ENCODE measurements at regions not wholly inside any gene's neighbourhood (a gene's known extent, or its start where the extent isn't known, plus 50 kb on each side); places are given as distances from the start of the nearest gene placed in this dataset.
"Not testable (repeated sequence)": the region's sequence is repeated elsewhere in the genome, so short reads cannot be mapped to it uniquely, and the experiment has no call there.

DNA sequence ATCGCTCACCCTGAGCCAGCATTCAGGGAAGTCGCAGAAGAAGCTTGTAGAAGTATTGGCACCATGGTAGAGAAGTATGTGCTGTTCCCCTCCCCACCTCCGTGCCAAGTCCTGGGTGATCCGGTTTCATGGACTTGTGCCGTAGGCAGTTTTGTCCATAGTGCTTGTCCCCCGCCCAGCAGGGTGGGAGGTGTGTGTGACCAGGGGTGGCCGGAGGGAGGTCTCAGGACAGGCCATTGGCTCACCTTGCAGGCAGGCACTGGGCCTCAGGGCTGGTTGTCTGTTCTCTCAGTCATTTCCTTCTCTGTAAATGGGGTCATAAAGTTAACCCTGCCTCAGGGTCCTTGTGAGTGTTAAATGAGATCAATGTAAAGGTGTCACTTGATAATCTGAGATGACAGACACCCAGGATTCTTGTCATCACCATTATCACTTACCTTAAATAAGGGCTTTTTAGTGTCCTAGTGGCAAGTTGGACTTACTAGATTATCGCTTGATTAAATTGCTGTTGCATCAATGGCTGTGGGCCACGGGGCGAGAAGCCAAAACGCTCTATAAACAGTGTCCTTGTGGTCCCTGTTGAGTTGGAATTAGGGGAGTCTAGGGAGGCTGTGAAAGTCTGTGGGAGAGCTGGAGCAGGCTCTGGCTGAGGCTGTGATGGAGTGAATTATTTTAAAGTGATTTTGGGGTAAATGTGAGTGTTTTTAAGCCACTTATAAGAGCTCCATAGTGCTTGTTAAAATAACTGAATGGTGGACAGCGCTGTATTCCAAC, 130.0 kb downstream of the MRPL57 start:
- not testable (repeated sequence) for H3K36me3 ChIP-seq (ENCODE audit: control insufficient read depth, insufficient read depth, low read length); H3K27me3 ChIP-seq (ENCODE audit: control insufficient read depth, insufficient read depth, low read length); H3K9ac ChIP-seq (ENCODE audit: low read depth, low read length); H3K4me3 ChIP-seq (ENCODE audit: low read depth, low read length); H3K9me3 ChIP-seq (ENCODE audit: control insufficient read depth, insufficient read depth, low read length); H3K4me1 ChIP-seq (ENCODE audit: control insufficient read depth, insufficient read depth, low read length)

DNA sequence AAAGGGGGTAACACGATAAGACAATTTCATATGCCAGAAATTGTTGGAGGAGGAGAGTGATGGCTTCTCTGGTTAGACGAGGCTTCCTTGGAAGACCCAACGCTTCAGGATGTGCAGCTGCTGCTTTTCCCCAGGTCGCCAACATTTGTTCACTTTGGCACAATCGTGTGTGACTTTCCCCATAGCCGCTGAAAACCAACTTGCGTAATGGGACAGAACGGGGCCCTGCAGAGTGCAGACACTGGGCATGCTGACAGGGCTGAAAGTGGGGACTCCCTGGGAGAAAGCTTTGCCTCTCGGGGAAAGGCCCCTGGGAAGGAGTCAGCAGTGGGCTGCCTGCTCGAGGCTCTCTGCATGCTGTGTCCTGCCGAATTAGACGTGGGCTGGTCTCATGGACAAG, 130.7 kb downstream of the MRPL57 start:
- H3K36me3 ChIP-seq (ENCODE audit: control insufficient read depth, insufficient read depth, low read length); H3K4me3 ChIP-seq (ENCODE audit: low read depth, low read length); H3K9me3 ChIP-seq (ENCODE audit: control insufficient read depth, insufficient read depth, low read length); H3K9ac ChIP-seq (ENCODE audit: low read depth, low read length); H3K27me3 ChIP-seq (ENCODE audit: control insufficient read depth, insufficient read depth, low read length); H3K4me1 ChIP-seq (ENCODE audit: control insufficient read depth, insufficient read depth, low read length): not testable (repeated sequence)

DNA sequence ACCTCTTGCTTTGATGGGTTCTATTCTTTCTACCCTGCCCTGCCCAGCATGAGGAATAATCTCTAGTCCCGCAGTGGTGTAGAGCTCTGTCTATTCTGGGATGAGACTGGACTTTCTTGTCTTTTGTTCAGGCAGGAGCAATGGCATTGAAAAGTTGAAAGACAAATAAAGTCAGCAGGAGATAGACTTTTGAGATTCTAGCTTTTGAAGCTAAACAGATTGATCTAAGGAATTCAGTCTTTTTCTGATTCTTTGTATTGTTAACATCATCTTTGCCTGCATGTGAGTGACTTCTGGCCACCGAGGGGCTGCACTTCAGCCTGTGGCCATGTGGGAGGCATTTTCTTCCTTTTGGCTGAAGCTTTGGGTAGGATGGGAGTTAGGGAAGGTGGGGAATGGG, 132.4 kb downstream of the MRPL57 start:
- no peaks in the 10 kb centered on the region for H3K9me3 ChIP-seq (ENCODE audit: control insufficient read depth, insufficient read depth, low read length)
- H3K4me3 ChIP-seq (ENCODE audit: low read depth, low read length) = no peak overlapping the region
- H3K27me3 ChIP-seq (ENCODE audit: control insufficient read depth, insufficient read depth, low read length) = no peaks in the 10 kb centered on the region
- H3K4me1 ChIP-seq (ENCODE audit: control insufficient read depth, insufficient read depth, low read length) = no peaks in the 10 kb centered on the region
- H3K36me3 ChIP-seq (ENCODE audit: control insufficient read depth, insufficient read depth, low read length) = no peaks in the 10 kb centered on the region
- H3K9ac ChIP-seq (ENCODE audit: low read depth, low read length) = no peak overlapping the region

DNA sequence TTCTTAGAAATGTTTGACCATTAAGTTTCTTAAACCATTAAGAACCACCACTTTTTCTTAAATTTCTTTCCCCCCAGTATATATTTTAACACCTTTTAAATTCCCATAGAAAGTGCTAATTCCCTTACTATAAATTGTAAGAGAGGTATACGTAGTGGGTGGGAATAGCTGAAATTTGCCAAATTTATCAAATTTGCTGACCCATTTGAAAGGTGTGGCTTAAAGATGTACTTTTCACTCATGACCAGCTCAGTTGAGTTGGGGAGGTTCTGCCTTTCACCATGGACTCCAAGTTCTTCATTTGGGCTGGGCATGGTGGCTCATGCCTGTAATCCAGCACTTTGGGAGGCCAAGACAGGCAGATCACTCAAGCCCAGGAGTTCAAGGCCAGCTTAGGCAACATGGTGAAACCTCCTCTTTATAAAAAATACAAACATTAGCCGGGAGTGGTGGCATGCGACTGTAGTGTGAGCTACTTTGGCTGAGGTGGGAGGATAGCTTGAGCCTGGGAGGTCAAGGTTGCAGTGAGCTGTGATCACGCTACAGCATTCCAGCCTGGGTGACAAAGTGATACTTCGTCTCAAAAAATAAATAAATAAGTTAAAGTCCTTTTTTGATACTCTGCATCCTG, 133.2 kb downstream of the MRPL57 start:
- no peak overlapping the region for H3K9ac ChIP-seq (ENCODE audit: low read depth, low read length)

DNA sequence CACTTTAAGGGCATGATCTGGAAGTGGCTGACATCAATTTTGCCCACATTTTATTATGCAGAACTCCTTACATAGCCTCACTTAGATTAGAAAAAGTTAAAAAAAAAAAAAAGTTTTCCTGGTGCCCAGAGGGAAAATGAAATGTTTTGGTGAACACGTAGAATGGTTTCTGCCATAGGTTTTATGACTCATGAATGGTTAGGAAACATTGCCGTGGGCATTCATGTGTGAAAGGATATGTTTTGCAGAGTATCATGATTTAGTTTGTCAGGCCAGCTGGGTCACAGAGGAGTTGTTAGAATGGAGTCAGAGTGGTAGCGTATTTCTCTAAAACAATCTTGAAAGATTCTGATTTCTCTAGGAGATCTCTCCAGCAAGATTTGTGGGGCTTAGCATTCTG, 133.8 kb downstream of the MRPL57 start:
- Histone ChIP-seq H3K36me3 (ENCODE audit: control insufficient read depth, insufficient read depth, low read length) (no peaks in the 10 kb centered on the region), H3K9ac (ENCODE audit: low read depth, low read length) (no peak overlapping the region), H3K27me3 (ENCODE audit: control insufficient read depth, insufficient read depth, low read length) (no peaks in the 10 kb centered on the region), H3K4me1 (ENCODE audit: control insufficient read depth, insufficient read depth, low read length) (no peaks in the 10 kb centered on the region), H3K9me3 (ENCODE audit: control insufficient read depth, insufficient read depth, low read length) (no peaks in the 10 kb centered on the region), H3K4me3 (ENCODE audit: low read depth, low read length) (no peak overlapping the region)

More for the DNA sequence above, 133.2 kb downstream of the MRPL57 start:
- no peaks in the 10 kb centered on the region for H3K27me3 ChIP-seq (ENCODE audit: control insufficient read depth, insufficient read depth, low read length)
- no peaks in the 10 kb centered on the region for H3K36me3 ChIP-seq (ENCODE audit: control insufficient read depth, insufficient read depth, low read length)
- H3K9me3 ChIP-seq (ENCODE audit: control insufficient read depth, insufficient read depth, low read length) = no peaks in the 10 kb centered on the region
- H3K4me1 ChIP-seq (ENCODE audit: control insufficient read depth, insufficient read depth, low read length) = no peaks in the 10 kb centered on the region
- no peak overlapping the region for H3K4me3 ChIP-seq (ENCODE audit: low read depth, low read length)

DNA sequence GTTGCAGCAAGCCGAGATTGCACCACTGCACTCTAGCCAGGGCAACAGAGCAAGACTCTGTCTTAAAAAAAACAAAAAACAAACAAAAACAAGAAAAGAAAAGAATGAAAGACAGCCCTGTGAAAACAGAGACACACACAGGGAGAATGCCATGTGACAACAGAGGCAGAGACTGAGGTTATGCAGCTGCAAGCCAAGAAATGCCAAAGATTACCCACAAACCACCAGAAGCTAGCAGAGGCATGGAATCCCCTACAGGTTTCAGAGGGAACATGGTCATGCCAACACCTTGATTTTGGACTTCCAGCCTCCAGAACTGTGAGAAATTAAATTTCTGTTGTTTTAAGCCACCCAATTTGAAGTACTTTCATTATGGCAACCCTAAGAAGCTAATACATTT, 138.5 kb downstream of the MRPL57 start:
- not testable (repeated sequence) for H3K4me1 ChIP-seq (ENCODE audit: control insufficient read depth, insufficient read depth, low read length); H3K27me3 ChIP-seq (ENCODE audit: control insufficient read depth, insufficient read depth, low read length); H3K36me3 ChIP-seq (ENCODE audit: control insufficient read depth, insufficient read depth, low read length)

DNA sequence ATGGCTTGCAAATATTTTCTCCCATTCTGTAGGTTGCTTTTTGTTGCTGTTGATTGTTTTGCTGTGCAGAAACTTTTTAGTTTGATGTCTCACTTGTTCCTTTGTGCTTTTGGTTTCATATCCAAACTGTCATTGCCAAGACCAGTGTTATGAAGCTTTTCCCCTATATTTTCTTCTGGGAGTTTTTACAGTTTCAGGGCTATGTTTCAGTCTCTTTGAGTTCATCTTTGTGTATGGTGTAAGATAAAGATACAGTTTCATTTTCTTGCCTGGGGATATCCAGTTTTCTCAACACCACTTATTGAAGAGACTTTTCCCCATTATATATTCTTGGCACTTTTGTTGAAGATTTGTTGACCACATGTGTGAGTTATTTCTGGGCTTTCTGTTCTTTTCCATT, 139.9 kb downstream of the MRPL57 start:
- Histone ChIP-seq H3K36me3 (ENCODE audit: control insufficient read depth, insufficient read depth, low read length) (no peaks in the 10 kb centered on the region), H3K4me3 (ENCODE audit: low read depth, low read length) (no peak overlapping the region), H3K27me3 (ENCODE audit: control insufficient read depth, insufficient read depth, low read length) (no peaks in the 10 kb centered on the region), H3K9ac (ENCODE audit: low read depth, low read length) (no peak overlapping the region), H3K4me1 (ENCODE audit: control insufficient read depth, insufficient read depth, low read length) (no peaks in the 10 kb centered on the region), H3K9me3 (ENCODE audit: control insufficient read depth, insufficient read depth, low read length) (no peaks in the 10 kb centered on the region)

More for the DNA sequence above, 138.5 kb downstream of the MRPL57 start:
- H3K9ac ChIP-seq (ENCODE audit: low read depth, low read length); H3K4me3 ChIP-seq (ENCODE audit: low read depth, low read length); H3K9me3 ChIP-seq (ENCODE audit: control insufficient read depth, insufficient read depth, low read length): not testable (repeated sequence)

DNA sequence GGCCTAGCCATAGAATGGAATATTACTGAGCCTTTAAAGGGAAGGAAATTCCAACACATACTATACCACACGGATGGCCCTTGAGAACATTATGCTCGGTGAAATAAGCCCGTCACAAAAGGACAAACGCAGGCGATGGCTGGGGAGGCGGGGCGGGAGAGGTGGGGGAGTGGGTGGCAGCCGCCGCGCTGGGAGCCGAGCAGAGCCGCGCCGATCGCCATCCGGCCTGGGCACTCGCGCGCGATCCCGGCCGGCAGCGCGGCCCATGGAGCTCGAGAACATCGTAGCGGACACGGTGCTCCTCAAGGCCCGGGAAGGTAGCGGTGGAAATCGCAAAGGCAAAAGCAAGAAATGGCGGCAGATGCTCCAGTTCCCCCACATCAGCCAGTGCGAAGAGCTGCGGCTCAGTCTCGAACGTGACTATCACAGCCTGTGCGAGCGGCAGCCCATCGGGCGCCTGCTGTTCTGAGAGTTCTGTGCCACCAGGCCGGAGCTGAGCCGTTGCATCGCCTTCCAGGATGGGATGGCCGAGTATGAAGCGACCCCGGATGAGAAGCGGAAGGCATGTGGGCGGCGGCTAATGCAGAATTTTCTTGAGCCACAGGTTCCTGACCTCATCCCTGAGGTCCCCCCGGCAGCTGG, 140.1 kb downstream of the ZDHHC20 start:
- H3K4me3 ChIP-seq (ENCODE audit: low read depth, low read length) = no peak overlapping the region
- H3K27me3 ChIP-seq (ENCODE audit: control insufficient read depth, insufficient read depth, low read length) = no peaks in the 10 kb centered on the region
- H3K36me3 ChIP-seq (ENCODE audit: control insufficient read depth, insufficient read depth, low read length) = no peaks in the 10 kb centered on the region
- H3K9ac ChIP-seq (ENCODE audit: low read depth, low read length) = no peak overlapping the region
- no peaks in the 10 kb centered on the region for H3K4me1 ChIP-seq (ENCODE audit: control insufficient read depth, insufficient read depth, low read length)
- no peaks in the 10 kb centered on the region for H3K9me3 ChIP-seq (ENCODE audit: control insufficient read depth, insufficient read depth, low read length)

DNA sequence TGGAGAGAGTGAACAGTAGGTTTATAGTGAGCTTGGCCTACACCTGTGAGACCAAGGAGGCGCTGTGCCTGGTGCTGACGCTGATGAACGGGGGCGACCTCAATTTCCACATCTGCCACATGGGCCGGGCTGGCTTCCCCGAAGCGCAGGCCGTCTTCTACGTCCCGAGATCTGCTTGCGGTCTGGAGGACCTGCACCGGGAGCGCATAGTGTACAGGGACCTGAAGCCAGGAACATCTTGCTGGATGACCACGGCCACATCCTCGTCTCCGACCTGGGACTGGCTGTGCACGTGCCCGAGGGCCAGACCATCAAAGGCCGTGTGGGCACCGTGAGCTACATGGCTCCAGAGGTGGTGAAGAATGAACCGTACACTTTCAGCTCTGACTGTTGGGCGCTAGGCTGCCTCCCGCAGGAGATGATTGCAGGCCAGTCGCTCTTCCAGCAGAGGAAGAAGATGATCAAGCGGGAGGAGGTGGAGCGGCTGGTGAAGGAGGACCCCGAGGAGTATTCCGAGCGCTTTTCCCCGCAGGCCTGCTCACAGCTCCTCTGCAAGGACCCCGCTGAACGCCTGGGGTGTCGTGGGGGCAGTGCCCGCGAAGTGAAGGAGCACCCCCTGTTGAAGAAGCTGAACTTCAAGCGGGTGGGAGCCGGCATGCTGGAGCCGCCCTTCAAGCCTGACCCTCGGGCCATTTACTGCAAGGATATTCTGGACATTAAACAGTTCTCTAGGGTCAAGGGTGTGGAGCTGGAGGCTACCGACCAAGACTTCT, 139.0 kb downstream of the ZDHHC20 start:
- Histone ChIP-seq H3K9me3 (ENCODE audit: control insufficient read depth, insufficient read depth, low read length) (no peaks in the 10 kb centered on the region), H3K4me1 (ENCODE audit: control insufficient read depth, insufficient read depth, low read length) (no peaks in the 10 kb centered on the region), H3K4me3 (ENCODE audit: low read depth, low read length) (no peak overlapping the region), H3K9ac (ENCODE audit: low read depth, low read length) (no peak overlapping the region), H3K36me3 (ENCODE audit: control insufficient read depth, insufficient read depth, low read length) (no peaks in the 10 kb centered on the region), H3K27me3 (ENCODE audit: control insufficient read depth, insufficient read depth, low read length) (no peaks in the 10 kb centered on the region)

DNA sequence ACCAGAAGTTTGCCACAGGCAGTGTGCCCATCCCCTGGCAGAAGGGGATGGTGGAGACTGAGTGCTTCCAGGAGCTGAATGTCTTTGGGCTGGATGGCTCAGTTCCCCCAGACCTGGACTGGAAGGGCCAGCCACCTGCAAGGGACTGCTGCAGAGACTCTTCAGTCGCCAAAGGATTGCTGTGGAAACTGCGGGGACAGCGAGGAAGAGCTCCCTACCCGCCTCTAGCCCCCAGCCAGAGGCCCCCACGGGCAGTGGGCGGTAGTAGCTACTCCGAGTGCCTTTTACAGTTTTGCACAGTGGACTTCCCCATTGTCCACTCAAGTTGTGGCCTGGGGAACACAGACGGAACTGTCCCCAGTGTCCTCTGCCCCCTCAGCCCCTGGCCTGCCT, 138.5 kb downstream of the ZDHHC20 start:
- Histone ChIP-seq H3K36me3 (ENCODE audit: control insufficient read depth, insufficient read depth, low read length) (no peaks in the 10 kb centered on the region), H3K9ac (ENCODE audit: low read depth, low read length) (no peak overlapping the region), H3K4me1 (ENCODE audit: control insufficient read depth, insufficient read depth, low read length) (peaks cover 3% of the 10 kb centered on the region), H3K4me3 (ENCODE audit: low read depth, low read length) (no peak overlapping the region), H3K27me3 (ENCODE audit: control insufficient read depth, insufficient read depth, low read length) (no peaks in the 10 kb centered on the region), H3K9me3 (ENCODE audit: control insufficient read depth, insufficient read depth, low read length) (no peaks in the 10 kb centered on the region)

DNA sequence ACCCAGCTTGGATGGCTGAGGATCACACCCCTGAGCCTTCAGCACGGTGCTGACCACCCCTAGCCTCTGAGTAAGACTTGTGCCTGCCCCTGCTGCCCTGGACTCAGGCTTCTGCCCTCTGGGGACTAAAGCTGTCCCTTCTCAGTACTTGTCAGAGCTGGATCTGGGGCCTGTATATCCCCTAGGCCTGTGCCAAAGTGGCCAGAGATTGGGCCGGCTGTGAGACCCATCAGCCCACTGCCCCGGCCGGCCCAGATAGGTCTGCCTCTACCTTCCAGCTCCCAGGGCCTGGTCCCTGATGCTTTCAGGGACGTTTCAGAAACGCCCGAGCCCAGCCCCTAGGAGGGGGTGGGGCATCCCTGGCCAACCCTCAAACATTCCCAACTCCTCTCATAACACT, 137.8 kb downstream of the ZDHHC20 start:
- Histone ChIP-seq H3K9ac (ENCODE audit: low read depth, low read length) (no peak overlapping the region), H3K4me1 (ENCODE audit: control insufficient read depth, insufficient read depth, low read length) (peaks cover 6% of the 10 kb centered on the region), H3K9me3 (ENCODE audit: control insufficient read depth, insufficient read depth, low read length) (no peaks in the 10 kb centered on the region), H3K27me3 (ENCODE audit: control insufficient read depth, insufficient read depth, low read length) (no peaks in the 10 kb centered on the region), H3K36me3 (ENCODE audit: control insufficient read depth, insufficient read depth, low read length) (no peaks in the 10 kb centered on the region), H3K4me3 (ENCODE audit: low read depth, low read length) (no peak overlapping the region)
